WTC11 (cell line): ENCODE measurements at regions not wholly inside any gene's neighbourhood (a gene's known extent, or its start where the extent isn't known, plus 50 kb on each side); places are given as distances from the start of the nearest gene placed in this dataset.

ENCODE experiments used
- ATAC-seq: fragments of 200-7000 bp; cut with Tn5 transposase; 2 replicates; pipeline ENCODE4 v1.10.0; 2021; ENCODE audit warnings: mild to moderate bottlenecking, moderate library complexity
- CTCF ChIA-PET: fragments of 300-600 bp; sonication (Branson Sonifier 250); formaldehyde crosslinking; loops from one replicate; lab custom pipeline; 2021; ENCODE audit warnings: antibody characterized with exemption; lab: Charles Lee
- POLR2A ChIA-PET: fragments of 350-600 bp; sonication (Branson Sonifier 250); formaldehyde crosslinking; loops from one replicate; lab custom pipeline; 2021; ENCODE audit warnings: antibody characterized with exemption; lab: Charles Lee
- DNase-seq: peaks from one replicate; pipeline ENCODE4 v3.0.0; 2021; ENCODE audit warnings: low spot score
- H3K27ac Mint-ChIP-seq: 2 replicates; pipeline ENCODE4 v1.8.0; 2021; ENCODE audit warnings: mixed read lengths
- H3K27me3 Mint-ChIP-seq: 2 replicates; pipeline ENCODE4 v1.8.0; 2021; ENCODE audit warnings: low read depth, mild to moderate bottlenecking, moderate library complexity, mixed read lengths
- H3K36me3 Mint-ChIP-seq: 2 replicates; pipeline ENCODE4 v1.8.0; 2021; ENCODE audit warnings: mixed read lengths
- H3K4me1 Mint-ChIP-seq: 2 replicates; pipeline ENCODE4 v1.8.0; 2022; ENCODE audit warnings: mixed read lengths
- H3K4me3 Mint-ChIP-seq: 2 replicates; pipeline ENCODE4 v1.8.0; 2021; ENCODE audit warnings: mild to moderate bottlenecking, moderate library complexity, mixed read lengths
- H3K9me3 Mint-ChIP-seq: 2 replicates; pipeline ENCODE4 v1.8.0; 2021; ENCODE audit warnings: mixed read lengths
- AR ChIP-seq: fragments of 250-450 bp; sonication (Bioruptor Pico); IDR thresholded peaks from 2 replicates; pipeline ENCODE4 v1.9.0; 2021; ENCODE audit warnings: mild to moderate bottlenecking
- ATF1 ChIP-seq: sonication (generic); formaldehyde crosslinking; IDR thresholded peaks from 2 replicates; pipeline ENCODE4 v1.8.1; 2023; ENCODE audit warnings: mild to moderate bottlenecking, moderate library complexity, missing genetic modification reagents
- ATF2 ChIP-seq: sonication (generic); formaldehyde crosslinking; IDR thresholded peaks from 2 replicates; pipeline ENCODE4 v1.8.1; 2022; ENCODE audit warnings: low read depth, missing genetic modification reagents, borderline replicate concordance
- CREB1 ChIP-seq: sonication (generic); formaldehyde crosslinking; IDR thresholded peaks from 2 replicates; pipeline ENCODE4 v1.8.0; 2023; ENCODE audit warnings: mild to moderate bottlenecking, missing genetic modification reagents
- CREM ChIP-seq: sonication (generic); formaldehyde crosslinking; IDR thresholded peaks from 2 replicates; pipeline ENCODE4 v1.8.1; 2022; ENCODE audit warnings: mild to moderate bottlenecking, missing genetic modification reagents, moderate library complexity
- GRHL2 ChIP-seq: fragments of 250-450 bp; sonication (Bioruptor Pico); IDR thresholded peaks from 2 replicates; pipeline ENCODE4 v1.8.0; 2022; ENCODE audit warnings: mild to moderate bottlenecking, moderate library complexity; ENCODE audit not compliant: insufficient replicate concordance, severe bottlenecking
- HMGA2 ChIP-seq: fragments of 250-450 bp; sonication (Bioruptor Pico); IDR thresholded peaks from 2 replicates; pipeline ENCODE4 v1.4.0; 2021; ENCODE audit warnings: mild to moderate bottlenecking, moderate library complexity
- HMGXB4 ChIP-seq: sonication (generic); formaldehyde crosslinking; IDR thresholded peaks from 2 replicates; pipeline ENCODE4 v1.8.1; 2023; ENCODE audit warnings: mild to moderate bottlenecking, moderate library complexity, missing genetic modification reagents
- MAX ChIP-seq: sonication (generic); formaldehyde crosslinking; IDR thresholded peaks from 2 replicates; pipeline ENCODE4 v1.8.0; 2022; ENCODE audit warnings: mild to moderate bottlenecking, missing genetic modification reagents
- MLX ChIP-seq: sonication (generic); formaldehyde crosslinking; IDR thresholded peaks from 2 replicates; pipeline ENCODE4 v1.8.1; 2023; ENCODE audit warnings: mild to moderate bottlenecking, missing genetic modification reagents, moderate library complexity
- PRDM15 ChIP-seq: sonication (generic); formaldehyde crosslinking; IDR thresholded peaks from 2 replicates; pipeline ENCODE4 v1.8.0; 2022; ENCODE audit warnings: missing genetic modification reagents
- SMAD4 ChIP-seq: sonication (generic); formaldehyde crosslinking; IDR thresholded peaks from 2 replicates; pipeline ENCODE4 v1.8.0; 2022; ENCODE audit warnings: mild to moderate bottlenecking, missing genetic modification reagents
- SOX15 ChIP-seq: fragments of 250-450 bp; sonication (Bioruptor Pico); IDR thresholded peaks from 2 replicates; pipeline ENCODE4 v1.9.0; 2021; ENCODE audit warnings: mild to moderate bottlenecking
- USF1 ChIP-seq: sonication (generic); formaldehyde crosslinking; IDR thresholded peaks from 2 replicates; pipeline ENCODE4 v1.8.0; 2022; ENCODE audit warnings: mild to moderate bottlenecking, missing genetic modification reagents
- ZNF121 ChIP-seq: sonication (generic); formaldehyde crosslinking; IDR thresholded peaks from 2 replicates; pipeline ENCODE4 v1.8.0; 2023; ENCODE audit warnings: missing genetic modification reagents
- ZNF138 ChIP-seq: sonication (generic); formaldehyde crosslinking; conservative IDR thresholded peaks from 2 replicates; pipeline ENCODE4 v1.8.1; 2022; ENCODE audit warnings: mild to moderate bottlenecking, moderate library complexity, missing genetic modification reagents
- ZNF219 ChIP-seq: sonication (generic); formaldehyde crosslinking; IDR thresholded peaks from 2 replicates; pipeline ENCODE4 v1.8.0; 2023; ENCODE audit warnings: missing genetic modification reagents, mild to moderate bottlenecking, borderline replicate concordance
- ZNF232 ChIP-seq: sonication (generic); formaldehyde crosslinking; IDR thresholded peaks from 2 replicates; pipeline ENCODE4 v1.8.0; 2022; ENCODE audit warnings: mild to moderate bottlenecking, missing genetic modification reagents
- ZNF281 ChIP-seq: sonication (generic); formaldehyde crosslinking; IDR thresholded peaks from 2 replicates; pipeline ENCODE4 v1.8.0; 2023; ENCODE audit warnings: mild to moderate bottlenecking, missing genetic modification reagents
- ZNF671 ChIP-seq: fragments of 250-450 bp; sonication (Bioruptor Pico); IDR thresholded peaks from 2 replicates; pipeline ENCODE4 v1.8.0; 2021; ENCODE audit warnings: mild to moderate bottlenecking

GRCh38 chr6:15791448-15792181 lies 128.8 kb upstream of the DTNBP1 start:
- no peak overlapping the region for H3K4me3 Mint-ChIP-seq
- TF ChIP-seq ZNF138 (CRISPR knock-in tag) (no peak), PRDM15 (CRISPR knock-in tag) (no peak), ZNF219 (CRISPR knock-in tag) (no peak), ZNF232 (CRISPR knock-in tag) (no peak), HMGXB4 (no peak), ZNF121 (CRISPR knock-in tag) (0 out of 2 replicates have a peak, but pooled peaks have one; percentile 21)
- ATAC-seq, result no peak
- POLR2A ChIA-PET, result no interaction called here
- no peak for DNase-seq
- H3K27ac Mint-ChIP-seq, result no peak overlapping the region
- peaks cover 33% of the 10 kb centered on the region for H3K9me3 Mint-ChIP-seq
- peaks cover 6% of the 10 kb centered on the region; the same call in 1 of the 2 replicates for H3K4me1 Mint-ChIP-seq
- no peaks in the 10 kb centered on the region; the same call in 1 of the 2 replicates for H3K36me3 Mint-ChIP-seq
- CTCF ChIA-PET, result interaction anchor here (0.9 kb wide), 1 partner anchor 100 kb away, joined by 5 read pairs; no protein-coding TSS in a partner anchor
- no peaks in the 10 kb centered on the region; the same call in none of the 2 replicates for H3K27me3 Mint-ChIP-seq

- Mint-ChIP-seq H3K9me3 (peaks cover 25% of the 10 kb centered on the region), H3K4me1 (peaks cover 6% of the 10 kb centered on the region; the same call in 1 of the 2 replicates), H3K27me3 (no peaks in the 10 kb centered on the region; the same call in none of the 2 replicates), H3K27ac (no peak overlapping the region), H3K36me3 (no peaks in the 10 kb centered on the region), H3K4me3 (no peak overlapping the region)
- ATAC-seq, result no peak
- ChIA-PET POLR2A (no interaction called here), CTCF (no interaction called here)
- no peak for DNase-seq
- TF ChIP-seq SOX15 (CRISPR knock-in tag), result no peak
- TF ChIP-seq ATF1 (CRISPR knock-in tag), result no peak
- TF ChIP-seq ZNF671 (CRISPR knock-in tag), result no peak
- no peak for TF ChIP-seq ATF2 (CRISPR knock-in tag)
- no peak for TF ChIP-seq MAX (CRISPR knock-in tag)
- TF ChIP-seq ZNF281 (CRISPR knock-in tag), result no peak
- no peak for TF ChIP-seq MLX (CRISPR knock-in tag)
- TF ChIP-seq CREM (CRISPR knock-in tag), result no peak
- TF ChIP-seq ZNF121 (CRISPR knock-in tag), result no peak
- TF ChIP-seq USF1 (CRISPR knock-in tag), result no peak
- TF ChIP-seq CREB1 (CRISPR knock-in tag), result no peak
- no peak for TF ChIP-seq SMAD4 (CRISPR knock-in tag)
- TF ChIP-seq HMGA2 (CRISPR knock-in tag), result no peak
- TF ChIP-seq GRHL2 (CRISPR knock-in tag), result no peak
- no peak for TF ChIP-seq AR
Observed at GRCh38 chr6:15790116-15790515, 127.3 kb upstream of the DTNBP1 start.
